ENCODE measurements at regions not wholly inside any gene's neighbourhood (a gene's known extent, or its start where the extent isn't known, plus 50 kb on each side); places are given as distances from the start of the nearest gene placed in this dataset.

- DNase-seq (ENCODE audit: low spot score) = no peak
Observed at GRCh38 chr15:97350813-97351212, 609.7 kb upstream of the ARRDC4 start.

- no peak for DNase-seq (ENCODE audit: low spot score)
Observed at GRCh38 chr15:97383516-97383915, 577.0 kb upstream of the ARRDC4 start.

- no peak for DNase-seq (ENCODE audit: low spot score)
Observed at GRCh38 chr15:97386940-97387339, 573.6 kb upstream of the ARRDC4 start.

- no peak for DNase-seq (ENCODE audit: low spot score)
Observed at GRCh38 chr15:97401195-97401594, 559.3 kb upstream of the ARRDC4 start.

- no peak for DNase-seq (ENCODE audit: low spot score)
Observed at GRCh38 chr15:97401970-97402369, 558.5 kb upstream of the ARRDC4 start.

- no peak for DNase-seq (ENCODE audit: low spot score)
Observed at GRCh38 chr15:97406841-97407240, 553.7 kb upstream of the ARRDC4 start.

GRCh38 chr15:97410897-97411575 lies 549.5 kb upstream of the ARRDC4 start:
- no peak for DNase-seq (ENCODE audit: low spot score)

GRCh38 chr15:97420130-97420529 lies 540.4 kb upstream of the ARRDC4 start:
- DNase-seq (ENCODE audit: low spot score) = no peak

- no peak for DNase-seq (ENCODE audit: low spot score)
Observed at GRCh38 chr15:97425596-97425995, 534.9 kb upstream of the ARRDC4 start.

- no peak for DNase-seq (ENCODE audit: low spot score)
Observed at GRCh38 chr15:97443101-97443500, 517.4 kb upstream of the ARRDC4 start.

- no peak for DNase-seq (ENCODE audit: low spot score)
Observed at GRCh38 chr15:97446138-97446537, 514.4 kb upstream of the ARRDC4 start.

GRCh38 chr15:97456521-97457202 lies 503.8 kb upstream of the ARRDC4 start:
- no peak for DNase-seq (ENCODE audit: low spot score)

GRCh38 chr15:97457203-97457847 lies 503.2 kb upstream of the ARRDC4 start:
- no peak for DNase-seq (ENCODE audit: low spot score)

- DNase-seq (ENCODE audit: low spot score) = no peak
Observed at GRCh38 chr15:97459771-97460170, 500.7 kb upstream of the ARRDC4 start.

GRCh38 chr15:97461226-97461625 lies 499.3 kb upstream of the ARRDC4 start:
- no peak for DNase-seq (ENCODE audit: low spot score)

GRCh38 chr15:97463696-97464095 lies 496.8 kb upstream of the ARRDC4 start:
- no peak for DNase-seq (ENCODE audit: low spot score)

GRCh38 chr15:97470417-97470816 lies 490.1 kb upstream of the ARRDC4 start:
- DNase-seq (ENCODE audit: low spot score) = no peak

- DNase-seq (ENCODE audit: low spot score) = no peak
Observed at GRCh38 chr15:97473627-97474026, 486.9 kb upstream of the ARRDC4 start.

GRCh38 chr15:97479957-97480356 lies 480.5 kb upstream of the ARRDC4 start:
- DNase-seq (ENCODE audit: low spot score) = no peak

GRCh38 chr15:97482521-97482920 lies 478.0 kb upstream of the ARRDC4 start:
- DNase-seq (ENCODE audit: low spot score) = no peak

GRCh38 chr15:97483232-97483631 lies 477.3 kb upstream of the ARRDC4 start:
- no peak for DNase-seq (ENCODE audit: low spot score)

- no peak for DNase-seq (ENCODE audit: low spot score)
Observed at GRCh38 chr15:97490429-97490828, 470.1 kb upstream of the ARRDC4 start.

- DNase-seq (ENCODE audit: low spot score) = no peak
Observed at GRCh38 chr15:97501291-97501690, 459.2 kb upstream of the ARRDC4 start.

Data from cerebellar cortex (tissue), 1 donor.